Aorta (tissue), 5 donors: ENCODE measurements at regions not wholly inside any gene's neighbourhood (a gene's known extent, or its start where the extent isn't known, plus 50 kb on each side); places are given as distances from the start of the nearest gene placed in this dataset.

ENCODE experiments used
- ATAC-seq: fragments of 200-7000 bp; cut with Tn5 transposase; one replicate; pipeline ENCODE4 v1.9.1; 2022; ENCODE audit warnings: moderate library complexity; ENCODE audit not compliant: low FRiP score
- DNase-seq, 2 donors: peaks; one replicate each; pipeline ENCODE4 v3.0.0-alpha.2; 2020
- H3K27ac ChIP-seq, 2 donors: one replicate each; pipeline ENCODE4 v1.5.1; 2013; ENCODE audit warnings: low read length in 2 of 2, mild to moderate bottlenecking in 2 of 2, moderate library complexity in 2 of 2, control low read depth in 1 of 2, inconsistent platforms in 1 of 2, low read depth in 1 of 2
- H3K27me3 ChIP-seq, 2 donors: one replicate each; pipeline ENCODE4 v1.6.1; 2013; ENCODE audit warnings: control low read depth in 1 of 2, low read length in 1 of 2, mild to moderate bottlenecking in 1 of 2, moderate library complexity in 1 of 2; ENCODE audit not compliant: insufficient read depth in 2 of 2, control insufficient read depth in 1 of 2
- H3K36me3 ChIP-seq, 2 donors: one replicate each; pipeline ENCODE4 v1.6.1; 2013; ENCODE audit warnings: control low read depth in 1 of 2, low read length in 1 of 2, mild to moderate bottlenecking in 1 of 2; ENCODE audit not compliant: insufficient read depth in 2 of 2, control insufficient read depth in 1 of 2
- H3K4me1 ChIP-seq, 2 donors: one replicate each; pipeline ENCODE4 v1.6.1; 2013; ENCODE audit warnings: low read length in 2 of 2, control low read depth in 1 of 2, mild to moderate bottlenecking in 1 of 2, moderate library complexity in 1 of 2; ENCODE audit not compliant: insufficient read depth in 2 of 2, control insufficient read depth in 1 of 2
- H3K4me3 ChIP-seq, 2 donors: one replicate each; pipeline ENCODE4 v1.5.1; 2013; ENCODE audit warnings: low read length in 2 of 2, control low read depth in 1 of 2, mild to moderate bottlenecking in 1 of 2
- H3K9me3 ChIP-seq: one replicate; pipeline ENCODE4 v1.6.1; 2013; ENCODE audit warnings: mild to moderate bottlenecking, low read length; ENCODE audit not compliant: control insufficient read depth
- WGBS, 2 donors: extraction: QIAGEN DNeasy Blood & Tissue Kit; methylation state at CpG; one replicate each; pipeline ENCODE4 v1.1.7; 2013; 5-methylcytosine and 5-hydroxymethylcytosine counted together
- intact Hi-C, 2 donors: fragments of 100-400 bp; cut with DNase I; formaldehyde crosslinking; loops; one replicate each; pipeline versions ENCODE4 v1.14.2 to v1.15.0; 2022
- donor health status: healthy with polysubstance abuse.
- donor health status: Bipolar disorder and iron deficiency.
- donor health status: DM: no; HTN: no; CAD: no.
- donor health status: DM: no; HTN: no; CAD: no.
- donor health status: DM: yes; HTN: yes; CAD: no.

GRCh38 chrX:39852491-39852890 is 245.3 kb downstream of the BCOR start:
- intact Hi-C loops: no loop called here
- no peak for ATAC-seq
- Histone ChIP-seq H3K27ac (no peak overlapping the region), H3K9me3 (no peaks in the 10 kb centered on the region), H3K27me3 (no peaks in the 10 kb centered on the region), H3K4me1 (no peaks in the 10 kb centered on the region), H3K4me3 (no peak overlapping the region), H3K36me3 (no peaks in the 10 kb centered on the region)
- no peak for DNase-seq
- whole genome bisulfite sequencing, 2 donors: 98 to 100% methylated on average over 3 of the region's 3 CpGs

GRCh38 chrX:39853417-39854030 is 244.2 kb downstream of the BCOR start:
- Histone ChIP-seq H3K36me3 (no peaks in the 10 kb centered on the region), H3K9me3 (no peaks in the 10 kb centered on the region), H3K4me3 (no peak overlapping the region), H3K4me1 (no peaks in the 10 kb centered on the region), H3K27me3 (no peaks in the 10 kb centered on the region), H3K27ac (no peak overlapping the region)
- DNase-seq: no peak
- ATAC-seq: no peak
- 45 to 73% methylated on average over 3 of the region's 3 CpGs for WGBS, 2 donors
- intact Hi-C loops: no loop called here

GRCh38 chrX:39854772-39855747 is 242.7 kb downstream of the BCOR start:
- 84 to 89% methylated on average over 17 of the region's 17 CpGs for WGBS, 2 donors
- intact Hi-C loops: no loop called here

GRCh38 chrX:39855748-39856129 is 242.0 kb downstream of the BCOR start:
- Histone ChIP-seq H3K27ac (no peak overlapping the region), H3K4me1 (no peaks in the 10 kb centered on the region), H3K4me3 (no peak overlapping the region), H3K9me3 (no peaks in the 10 kb centered on the region), H3K27me3 (no peaks in the 10 kb centered on the region), H3K36me3 (no peaks in the 10 kb centered on the region)
- DNase-seq: peak in 1 of 2 donors; percentile 56
- no peak for ATAC-seq
- intact Hi-C loops: no loop called here
- WGBS, 2 donors: 7 to 32% methylated on average over 10 of the region's 10 CpGs

More at GRCh38 chrX:39854772-39855747, 242.7 kb downstream of the BCOR start:
- DNase-seq (peak in 1 of 2 donors; percentile 50), ATAC-seq (no peak)
- H3K27ac ChIP-seq: no peak overlapping the region
- H3K9me3 ChIP-seq: no peaks in the 10 kb centered on the region
- no peak overlapping the region for H3K4me3 ChIP-seq
- H3K36me3 ChIP-seq: no peaks in the 10 kb centered on the region
- H3K4me1 ChIP-seq: no peaks in the 10 kb centered on the region
- no peaks in the 10 kb centered on the region for H3K27me3 ChIP-seq

GRCh38 chrX:39856472-39857121 is 241.2 kb downstream of the BCOR start:
- H3K36me3 ChIP-seq: no peaks in the 10 kb centered on the region
- 34 to 53% methylated on average over 7 of the region's 7 CpGs for WGBS, 2 donors
- no peaks in the 10 kb centered on the region for H3K4me1 ChIP-seq
- no peak overlapping the region for H3K4me3 ChIP-seq
- no peak overlapping the region for H3K27ac ChIP-seq
- DNase-seq (no peak), ATAC-seq (peak; percentile 29)
- no peaks in the 10 kb centered on the region for H3K9me3 ChIP-seq
- no peaks in the 10 kb centered on the region for H3K27me3 ChIP-seq
- intact Hi-C loops: no loop called here

- WGBS, 2 donors: 74 to 76% methylated on average over 3 of the region's 3 CpGs
- no peaks in the 10 kb centered on the region for H3K9me3 ChIP-seq
- no peak overlapping the region for H3K27ac ChIP-seq
- intact Hi-C loops: no loop called here
- no peak for ATAC-seq
- no peaks in the 10 kb centered on the region for H3K36me3 ChIP-seq
- H3K27me3 ChIP-seq: no peaks in the 10 kb centered on the region
- H3K4me3 ChIP-seq: no peak overlapping the region
- DNase-seq: no peak
- no peaks in the 10 kb centered on the region for H3K4me1 ChIP-seq
Measured at GRCh38 chrX:39857780-39858179, 240.0 kb downstream of the BCOR start.

- no peaks in the 10 kb centered on the region for H3K9me3 ChIP-seq
- no peaks in the 10 kb centered on the region for H3K4me1 ChIP-seq
- 42 to 48% methylated on average over 13 of the region's 13 CpGs for WGBS, 2 donors
- intact Hi-C loops: no loop called here
- no peak overlapping the region for H3K27ac ChIP-seq
- no peak for DNase-seq
- peak; percentile 12 for ATAC-seq
- no peaks in the 10 kb centered on the region for H3K27me3 ChIP-seq
- no peak overlapping the region for H3K4me3 ChIP-seq
- no peaks in the 10 kb centered on the region for H3K36me3 ChIP-seq
Measured at GRCh38 chrX:39859991-39860861, 237.5 kb downstream of the BCOR start.

GRCh38 chrX:39862963-39863362 is 234.8 kb downstream of the BCOR start:
- Histone ChIP-seq H3K9me3 (no peaks in the 10 kb centered on the region), H3K4me1 (no peaks in the 10 kb centered on the region), H3K27me3 (no peaks in the 10 kb centered on the region), H3K36me3 (no peaks in the 10 kb centered on the region), H3K4me3 (no peak overlapping the region), H3K27ac (no peak overlapping the region)
- intact Hi-C loops: no loop called here
- ATAC-seq (no peak), DNase-seq (no peak)
- 79 to 92% methylated on average over 5 of the region's 5 CpGs for WGBS, 2 donors
